KMS-11 (cell line): ENCODE measurements at regions not wholly inside any gene's neighbourhood (a gene's known extent, or its start where the extent isn't known, plus 50 kb on each side); places are given as distances from the start of the nearest gene placed in this dataset.

Source experiments
- H2AFZ ChIP-seq: fragments of 200-600 bp; sonication (generic); 2 replicates; pipeline ENCODE4 v1.6.1; 2016; ENCODE audit warnings: antibody characterized with exemption, mixed run types, low read depth
- H3K27ac ChIP-seq: fragments of 200-600 bp; sonication (generic); 2 replicates; pipeline ENCODE4 v1.6.1; 2016; ENCODE audit warnings: mild to moderate bottlenecking, mixed run types
- H3K27me3 ChIP-seq: fragments of 200-600 bp; sonication (generic); 2 replicates; pipeline ENCODE4 v1.6.1; 2017; ENCODE audit warnings: mild to moderate bottlenecking, low read depth, mixed run types, moderate library complexity; ENCODE audit not compliant: insufficient read depth
- H3K36me3 ChIP-seq: fragments of 200-600 bp; sonication (generic); 2 replicates; pipeline ENCODE4 v1.6.1; 2017; ENCODE audit warnings: mild to moderate bottlenecking, mixed run types; ENCODE audit not compliant: insufficient read depth
- H3K4me1 ChIP-seq: fragments of 200-600 bp; sonication (generic); 2 replicates; pipeline ENCODE4 v1.6.1; 2016; ENCODE audit warnings: mild to moderate bottlenecking, low read depth, mixed run types; ENCODE audit not compliant: poor library complexity, severe bottlenecking
- H3K4me2 ChIP-seq: fragments of 200-600 bp; sonication (generic); 2 replicates; pipeline ENCODE4 v1.7.0; 2016; ENCODE audit warnings: mild to moderate bottlenecking, mixed run types
- H3K4me3 ChIP-seq: fragments of 200-600 bp; sonication (generic); IDR thresholded peaks from 2 replicates; pipeline ENCODE4 v1.6.1; 2017; ENCODE audit warnings: low read depth, low read length, mixed read lengths; ENCODE audit not compliant: insufficient read depth
- H3K79me2 ChIP-seq: fragments of 200-600 bp; sonication (generic); 2 replicates; pipeline ENCODE4 v1.6.1; 2016; ENCODE audit warnings: low read depth, mixed run types; ENCODE audit not compliant: insufficient read depth
- H3K9ac ChIP-seq: fragments of 200-600 bp; sonication (generic); 2 replicates; pipeline ENCODE4 v1.6.1; 2016; ENCODE audit warnings: mild to moderate bottlenecking, mixed run types
- H4K20me1 ChIP-seq: fragments of 200-600 bp; sonication (generic); 2 replicates; pipeline ENCODE4 v1.6.1; 2016; ENCODE audit warnings: mild to moderate bottlenecking, mixed run types; ENCODE audit not compliant: insufficient read depth
- CTCF ChIP-seq: fragments of 200-600 bp; sonication (generic); conservative IDR thresholded peaks from 2 replicates; pipeline ENCODE4 v1.6.1; 2017; ENCODE audit warnings: low read depth, mild to moderate bottlenecking, antibody characterized with exemption, low read length, moderate library complexity, mixed read lengths

DNA sequence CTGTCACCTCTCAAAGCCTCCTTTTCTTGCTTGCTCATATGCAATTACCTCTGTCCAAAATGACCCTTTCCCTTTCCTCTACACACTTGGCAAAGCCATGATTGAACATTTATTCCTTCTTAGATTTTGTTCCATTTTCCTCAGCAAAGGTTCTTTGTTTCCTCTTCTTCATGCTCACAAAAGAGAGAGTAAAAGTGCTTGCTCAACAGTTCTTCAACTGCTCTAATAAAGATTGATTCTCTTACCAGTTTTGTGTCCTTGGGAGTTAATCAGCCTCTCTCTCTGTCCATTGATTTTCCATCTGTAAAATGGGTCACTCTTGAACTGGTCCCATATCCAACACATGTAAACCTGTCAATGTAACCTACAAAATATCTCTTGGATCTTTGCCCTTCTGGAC lies 186.4 kb downstream of the WNT5A start:
- Histone ChIP-seq H3K36me3 (no peaks in the 10 kb centered on the region), H3K27me3 (no peaks in the 10 kb centered on the region), H3K27ac (no peak overlapping the region), H3K9ac (no peak overlapping the region), H2AFZ (no peak overlapping the region), H3K4me3 (no peak overlapping the region), H3K79me2 (no peaks in the 10 kb centered on the region), H3K4me1 (no peaks in the 10 kb centered on the region), H4K20me1 (no peaks in the 10 kb centered on the region), H3K4me2 (no peak overlapping the region)
- TF ChIP-seq CTCF = no peak

GRCh38 chr3:55297706-55298105 lies 189.4 kb downstream of the WNT5A start:
- Histone ChIP-seq H3K4me1 (no peaks in the 10 kb centered on the region), H3K27me3 (no peaks in the 10 kb centered on the region), H4K20me1 (no peaks in the 10 kb centered on the region), H2AFZ (no peak overlapping the region), H3K4me2 (no peak overlapping the region), H3K36me3 (no peaks in the 10 kb centered on the region), H3K4me3 (no peak overlapping the region), H3K9ac (no peak overlapping the region), H3K27ac (no peak overlapping the region), H3K79me2 (no peaks in the 10 kb centered on the region)
- TF ChIP-seq CTCF = no peak

DNA sequence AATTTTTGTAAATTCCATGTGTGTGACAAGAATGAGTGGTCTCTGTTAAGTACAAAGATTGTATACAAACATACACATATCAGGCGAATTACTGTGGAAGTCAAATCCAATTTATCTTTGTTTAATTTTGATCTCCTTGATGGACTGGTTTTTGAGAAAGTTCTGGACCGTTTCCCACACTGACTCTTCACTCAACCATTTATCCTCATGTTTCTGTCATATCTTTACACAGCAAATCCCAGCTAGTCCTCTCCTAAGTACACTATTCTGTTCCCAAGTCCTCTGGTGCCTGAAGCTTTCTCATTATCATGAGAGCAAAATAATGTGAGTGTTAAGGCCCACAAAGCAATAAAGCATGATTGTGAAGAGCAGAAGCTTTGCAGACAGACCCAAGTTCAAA lies 189.9 kb downstream of the WNT5A start:
- Histone ChIP-seq H3K27ac (no peak overlapping the region), H3K4me3 (no peak overlapping the region), H3K4me1 (no peaks in the 10 kb centered on the region), H3K9ac (no peak overlapping the region), H3K27me3 (no peaks in the 10 kb centered on the region), H3K4me2 (no peak overlapping the region), H2AFZ (no peak overlapping the region), H4K20me1 (no peaks in the 10 kb centered on the region), H3K36me3 (no peaks in the 10 kb centered on the region), H3K79me2 (no peaks in the 10 kb centered on the region)
- no peak for TF ChIP-seq CTCF

GRCh38 chr3:55296791-55297190 lies 190.3 kb downstream of the WNT5A start:
- no peak overlapping the region for H3K4me3 ChIP-seq
- no peak overlapping the region for H3K27ac ChIP-seq
- TF ChIP-seq CTCF = no peak

DNA sequence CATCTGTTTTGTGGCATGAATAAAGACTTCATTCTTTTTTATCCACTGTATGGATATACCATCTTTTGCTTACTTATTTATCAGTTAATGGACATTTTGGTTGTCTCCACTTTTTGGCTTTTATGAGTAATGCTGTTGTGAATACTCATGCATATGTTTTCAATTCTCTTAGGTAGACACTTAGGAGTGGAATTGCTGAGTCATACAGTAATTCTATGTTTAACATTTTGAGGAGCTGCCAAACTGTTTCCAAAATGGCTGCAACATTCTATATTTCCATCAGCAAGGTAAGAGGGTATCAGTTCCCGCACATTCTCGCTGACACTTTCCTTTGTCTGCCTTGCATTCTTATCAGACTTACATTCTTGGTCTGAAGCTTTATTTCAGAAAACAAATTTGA lies 191.1 kb downstream of the WNT5A start:
- Histone ChIP-seq H3K36me3 (no peaks in the 10 kb centered on the region), H3K4me3 (no peak overlapping the region), H2AFZ (no peak overlapping the region), H3K27ac (no peak overlapping the region), H3K4me1 (no peaks in the 10 kb centered on the region), H3K9ac (no peak overlapping the region), H3K79me2 (no peaks in the 10 kb centered on the region), H3K27me3 (no peaks in the 10 kb centered on the region), H3K4me2 (no peak overlapping the region), H4K20me1 (no peaks in the 10 kb centered on the region)
- TF ChIP-seq CTCF = no peak

More at GRCh38 chr3:55296791-55297190, 190.3 kb downstream of the WNT5A start:
- H3K4me2 ChIP-seq = no peak overlapping the region
- no peaks in the 10 kb centered on the region for H3K4me1 ChIP-seq
- H4K20me1 ChIP-seq = no peaks in the 10 kb centered on the region
- H2AFZ ChIP-seq = no peak overlapping the region
- H3K79me2 ChIP-seq = no peaks in the 10 kb centered on the region
- no peaks in the 10 kb centered on the region for H3K27me3 ChIP-seq
- no peak overlapping the region for H3K9ac ChIP-seq
- no peaks in the 10 kb centered on the region for H3K36me3 ChIP-seq
